DND-41 (cell line): ENCODE measurements at regions not wholly inside any gene's neighbourhood (a gene's known extent, or its start where the extent isn't known, plus 50 kb on each side); places are given as distances from the start of the nearest gene placed in this dataset.
"Not testable (repeated sequence)": the region's sequence is repeated elsewhere in the genome, so short reads cannot be mapped to it uniquely, and the experiment has no call there.

ENCODE experiments used
- EZH2 ChIP-seq: IDR thresholded peaks from 3 replicates; pipeline ENCODE4 v1.6.1; 2012; ENCODE audit warnings: borderline replicate concordance, low read depth, mild to moderate bottlenecking, moderate library complexity, low read length, inconsistent platforms; ENCODE audit not compliant: severe bottlenecking
- TF ChIP-seq, protein P1 (sequence below): IDR thresholded peaks from 2 replicates; pipeline ENCODE4 v1.5.1; 2012; ENCODE audit warnings: borderline replicate concordance, low read length, moderate library complexity, mild to moderate bottlenecking; ENCODE audit not compliant: poor library complexity, severe bottlenecking; ENCODE audit errors: extremely low read depth

DNA sequence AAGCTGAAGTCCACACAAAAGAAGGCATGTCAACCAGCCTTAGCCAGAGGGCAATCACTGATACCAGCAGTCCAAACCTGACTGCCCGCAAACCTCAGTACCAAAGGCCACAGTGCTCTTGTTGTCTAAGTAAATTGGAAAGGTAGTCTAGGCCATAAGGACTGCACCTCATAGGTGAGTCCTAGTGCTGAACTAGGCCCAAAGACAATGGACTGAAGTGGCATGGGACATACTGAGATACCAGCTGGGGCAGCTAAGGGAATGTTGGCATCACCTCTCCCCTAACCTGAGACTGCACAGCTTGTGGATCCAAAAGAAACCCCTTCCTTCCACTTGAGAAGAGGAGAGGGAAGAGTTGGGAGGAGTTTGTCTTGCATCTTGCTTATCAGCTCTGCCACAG lies 161.9 kb downstream of the POTEG start:
- TF ChIP-seq, protein P1, sequence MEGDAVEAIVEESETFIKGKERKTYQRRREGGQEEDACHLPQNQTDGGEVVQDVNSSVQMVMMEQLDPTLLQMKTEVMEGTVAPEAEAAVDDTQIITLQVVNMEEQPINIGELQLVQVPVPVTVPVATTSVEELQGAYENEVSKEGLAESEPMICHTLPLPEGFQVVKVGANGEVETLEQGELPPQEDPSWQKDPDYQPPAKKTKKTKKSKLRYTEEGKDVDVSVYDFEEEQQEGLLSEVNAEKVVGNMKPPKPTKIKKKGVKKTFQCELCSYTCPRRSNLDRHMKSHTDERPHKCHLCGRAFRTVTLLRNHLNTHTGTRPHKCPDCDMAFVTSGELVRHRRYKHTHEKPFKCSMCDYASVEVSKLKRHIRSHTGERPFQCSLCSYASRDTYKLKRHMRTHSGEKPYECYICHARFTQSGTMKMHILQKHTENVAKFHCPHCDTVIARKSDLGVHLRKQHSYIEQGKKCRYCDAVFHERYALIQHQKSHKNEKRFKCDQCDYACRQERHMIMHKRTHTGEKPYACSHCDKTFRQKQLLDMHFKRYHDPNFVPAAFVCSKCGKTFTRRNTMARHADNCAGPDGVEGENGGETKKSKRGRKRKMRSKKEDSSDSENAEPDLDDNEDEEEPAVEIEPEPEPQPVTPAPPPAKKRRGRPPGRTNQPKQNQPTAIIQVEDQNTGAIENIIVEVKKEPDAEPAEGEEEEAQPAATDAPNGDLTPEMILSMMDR: not testable (repeated sequence)
- TF ChIP-seq EZH2: not testable (repeated sequence)
